HEK293 (cell line): ENCODE measurements at regions not wholly inside any gene's neighbourhood (a gene's known extent, or its start where the extent isn't known, plus 50 kb on each side); places are given as distances from the start of the nearest gene placed in this dataset.

Experiments used
- CTCF ChIP-seq: fragments of 450-650 bp; formaldehyde crosslinking; IDR thresholded peaks from 2 replicates; pipeline ENCODE4 v1.5.1; 2016; ENCODE audit warnings: missing biosample characterization, missing genetic modification characterization
- TSHZ1 ChIP-seq: fragments of 450-650 bp; formaldehyde crosslinking; IDR thresholded peaks from 2 replicates; pipeline ENCODE4 v1.5.1; 2016; ENCODE audit warnings: missing biosample characterization, missing genetic modification characterization, borderline replicate concordance
- WT1 ChIP-seq: fragments of 450-650 bp; formaldehyde crosslinking; IDR thresholded peaks from 2 replicates; pipeline ENCODE4 v1.5.1; 2016; ENCODE audit warnings: missing biosample characterization, missing genetic modification characterization
- YY1 ChIP-seq: fragments of 450-650 bp; formaldehyde crosslinking; IDR thresholded peaks from 2 replicates; pipeline ENCODE4 v1.5.1; 2018; ENCODE audit warnings: missing biosample characterization, missing genetic modification characterization
- ZBTB11 ChIP-seq: fragments of 450-650 bp; formaldehyde crosslinking; conservative IDR thresholded peaks from 2 replicates; pipeline ENCODE4 v1.5.1; 2016; ENCODE audit warnings: low read depth, missing biosample characterization, missing genetic modification characterization
- ZNF530 ChIP-seq: fragments of 450-650 bp; formaldehyde crosslinking; IDR thresholded peaks from 2 replicates; pipeline ENCODE4 v1.5.1; 2016; ENCODE audit warnings: low read depth, missing biosample characterization, missing genetic modification characterization
- ZSCAN5A ChIP-seq: fragments of 450-650 bp; formaldehyde crosslinking; IDR thresholded peaks from 2 replicates; pipeline ENCODE4 v1.5.1; 2016; ENCODE audit warnings: missing biosample characterization, missing genetic modification characterization

- TF ChIP-seq ZSCAN5A (tag by site-specific recombination) (no peak), CTCF (no peak), YY1 (tag by site-specific recombination) (no peak), WT1 (tag by site-specific recombination) (no peak), TSHZ1 (tag by site-specific recombination) (no peak), ZNF530 (no peak), ZBTB11 (tag by site-specific recombination) (no peak)
Measured at GRCh38 chr5:92633176-92633575, 947.8 kb downstream of the NR2F1-AS1 start.
